WTC11 (cell line): ENCODE measurements at regions not wholly inside any gene's neighbourhood (a gene's known extent, or its start where the extent isn't known, plus 50 kb on each side); places are given as distances from the start of the nearest gene placed in this dataset.

Source experiments
- GABPB1 ChIP-seq: sonication (generic); formaldehyde crosslinking; IDR thresholded peaks from 2 replicates; pipeline ENCODE4 v1.8.1; 2023; ENCODE audit warnings: mild to moderate bottlenecking, missing genetic modification reagents
- NR2C2 ChIP-seq: sonication (generic); formaldehyde crosslinking; IDR thresholded peaks from 2 replicates; pipeline ENCODE4 v1.8.0; 2022; ENCODE audit warnings: mild to moderate bottlenecking, missing genetic modification reagents
- ZNF532 ChIP-seq: fragments of 250-450 bp; sonication (Bioruptor Pico); IDR thresholded peaks from 2 replicates; pipeline ENCODE4 v1.9.0; 2021; ENCODE audit warnings: mild to moderate bottlenecking, borderline replicate concordance
- TF ChIP-seq, protein P1 (sequence below): sonication (generic); formaldehyde crosslinking; IDR thresholded peaks from 2 replicates; pipeline ENCODE4 v1.8.1; 2022; ENCODE audit warnings: missing genetic modification reagents, borderline replicate concordance
- TF ChIP-seq, protein P2 (sequence below): fragments of 200-600 bp; IDR thresholded peaks from 2 replicates; pipeline ENCODE4 v1.8.0; 2022; ENCODE audit warnings: antibody characterized with exemption

DNA sequence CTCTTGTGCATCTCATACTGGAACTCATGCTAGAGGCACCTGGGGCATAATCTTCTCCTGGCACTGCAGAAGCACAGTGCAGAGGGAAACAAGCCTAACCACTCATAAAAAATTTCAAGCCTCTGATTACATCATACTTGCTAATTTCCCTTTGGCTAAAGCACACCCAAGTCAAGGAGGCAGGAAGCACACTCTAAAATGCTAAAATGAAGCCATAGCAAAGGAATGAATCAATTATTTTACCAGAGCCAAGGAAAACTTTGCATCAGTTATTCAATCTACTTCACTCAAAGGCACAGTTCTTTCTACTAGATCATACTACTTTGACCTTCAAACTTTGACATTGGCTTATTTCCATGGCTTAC, 79.6 kb upstream of the SPOPL start:
- TF ChIP-seq, protein P1, sequence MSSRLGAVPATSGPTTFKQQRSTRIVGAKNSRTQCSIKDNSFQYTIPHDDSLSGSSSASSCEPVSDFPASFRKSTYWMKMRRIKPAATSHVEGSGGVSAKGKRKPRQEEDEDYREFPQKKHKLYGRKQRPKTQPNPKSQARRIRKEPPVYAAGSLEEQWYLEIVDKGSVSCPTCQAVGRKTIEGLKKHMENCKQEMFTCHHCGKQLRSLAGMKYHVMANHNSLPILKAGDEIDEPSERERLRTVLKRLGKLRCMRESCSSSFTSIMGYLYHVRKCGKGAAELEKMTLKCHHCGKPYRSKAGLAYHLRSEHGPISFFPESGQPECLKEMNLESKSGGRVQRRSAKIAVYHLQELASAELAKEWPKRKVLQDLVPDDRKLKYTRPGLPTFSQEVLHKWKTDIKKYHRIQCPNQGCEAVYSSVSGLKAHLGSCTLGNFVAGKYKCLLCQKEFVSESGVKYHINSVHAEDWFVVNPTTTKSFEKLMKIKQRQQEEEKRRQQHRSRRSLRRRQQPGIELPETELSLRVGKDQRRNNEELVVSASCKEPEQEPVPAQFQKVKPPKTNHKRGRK (CRISPR knock-in tag) = no peak
- TF ChIP-seq GABPB1 (CRISPR knock-in tag) (peak; percentile 64), ZNF532 (CRISPR knock-in tag) (no peak), NR2C2 (CRISPR knock-in tag) (no peak)
- TF ChIP-seq, protein P2, sequence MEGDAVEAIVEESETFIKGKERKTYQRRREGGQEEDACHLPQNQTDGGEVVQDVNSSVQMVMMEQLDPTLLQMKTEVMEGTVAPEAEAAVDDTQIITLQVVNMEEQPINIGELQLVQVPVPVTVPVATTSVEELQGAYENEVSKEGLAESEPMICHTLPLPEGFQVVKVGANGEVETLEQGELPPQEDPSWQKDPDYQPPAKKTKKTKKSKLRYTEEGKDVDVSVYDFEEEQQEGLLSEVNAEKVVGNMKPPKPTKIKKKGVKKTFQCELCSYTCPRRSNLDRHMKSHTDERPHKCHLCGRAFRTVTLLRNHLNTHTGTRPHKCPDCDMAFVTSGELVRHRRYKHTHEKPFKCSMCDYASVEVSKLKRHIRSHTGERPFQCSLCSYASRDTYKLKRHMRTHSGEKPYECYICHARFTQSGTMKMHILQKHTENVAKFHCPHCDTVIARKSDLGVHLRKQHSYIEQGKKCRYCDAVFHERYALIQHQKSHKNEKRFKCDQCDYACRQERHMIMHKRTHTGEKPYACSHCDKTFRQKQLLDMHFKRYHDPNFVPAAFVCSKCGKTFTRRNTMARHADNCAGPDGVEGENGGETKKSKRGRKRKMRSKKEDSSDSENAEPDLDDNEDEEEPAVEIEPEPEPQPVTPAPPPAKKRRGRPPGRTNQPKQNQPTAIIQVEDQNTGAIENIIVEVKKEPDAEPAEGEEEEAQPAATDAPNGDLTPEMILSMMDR = no peak
